ENCODE measurements at regions not wholly inside any gene's neighbourhood (a gene's known extent, or its start where the extent isn't known, plus 50 kb on each side); places are given as distances from the start of the nearest gene placed in this dataset.

- TF ChIP-seq CTCF (IDR thresholded peaks at IDR 0.05) (no peak), POLR2A (IDR thresholded peaks at IDR 0.05) (no peak)
These were observed 688.9 kb upstream of the ID2 start for GRCh38 chr2:7992612-7993602.
